ENCODE measurements at regions not wholly inside any gene's neighbourhood (a gene's known extent, or its start where the extent isn't known, plus 50 kb on each side); places are given as distances from the start of the nearest gene placed in this dataset.

- Histone ChIP-seq H3K4me1 (no peaks in the 10 kb centered on the region), H3K27ac (no peak overlapping the region), H3K36me3 (no peaks in the 10 kb centered on the region), H3K4me3 (no peak overlapping the region), H3K27me3 (no peaks in the 10 kb centered on the region), H3K9me3 (no peaks in the 10 kb centered on the region)
- DNase-seq, result no peak
- TF ChIP-seq EP300 (IDR thresholded peaks at IDR 0.05), result no peak
- TF ChIP-seq POLR2AphosphoS5 (IDR thresholded peaks at IDR 0.05), result no peak
- intact Hi-C loops (cut with DNase I), result no loop called here
Measured at GRCh38 chr10:109679478-109679877, 243.8 kb downstream of the XPNPEP1 start.

- TF ChIP-seq EP300 (IDR thresholded peaks at IDR 0.05) (no peak), CTCF (IDR thresholded peaks at IDR 0.05) (no peak)
- H3K9me3 ChIP-seq, result no peaks in the 10 kb centered on the region
- no peaks in the 10 kb centered on the region for H3K27me3 ChIP-seq
- H3K4me3 ChIP-seq, result no peak overlapping the region
- intact Hi-C loops (cut with DNase I), result no loop called here
- whole genome bisulfite sequencing, 2 donors, result 86 to 92% methylated on average over 1 of the region's 1 CpG
- no peak for DNase-seq
- H3K4me1 ChIP-seq, result no peaks in the 10 kb centered on the region
- H3K36me3 ChIP-seq, result no peaks in the 10 kb centered on the region
- H3K27ac ChIP-seq, result no peak overlapping the region
Measured at GRCh38 chr10:109678857-109679256, 244.5 kb downstream of the XPNPEP1 start.

DNA sequence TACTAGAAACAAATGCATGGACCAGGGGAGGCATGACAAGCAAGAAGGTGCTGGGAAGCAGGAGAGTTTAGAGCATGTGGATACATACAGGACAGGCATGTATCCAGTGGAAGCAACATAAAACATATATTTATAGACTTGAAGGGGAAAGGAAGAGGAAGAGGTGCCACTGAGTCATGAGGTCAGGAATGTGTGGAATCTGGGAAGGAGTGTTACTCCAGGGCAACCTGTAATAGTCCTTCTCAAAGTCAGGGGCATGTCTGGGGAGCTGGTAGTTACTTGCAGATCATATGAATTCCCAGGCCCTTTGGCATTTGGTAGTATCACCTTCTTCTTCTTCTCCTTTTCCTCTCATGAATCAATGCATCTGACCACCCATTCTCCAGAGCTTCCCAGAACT is 246.6 kb downstream of the XPNPEP1 start:
- TF ChIP-seq CTCF (IDR thresholded peaks at IDR 0.05), result no peak
- no peak for TF ChIP-seq POLR2A (IDR thresholded peaks at IDR 0.05)
- no peak for TF ChIP-seq POLR2AphosphoS5 (IDR thresholded peaks at IDR 0.05)
- no peak for TF ChIP-seq EP300 (IDR thresholded peaks at IDR 0.05)
- intact Hi-C loops (cut with DNase I), result no loop called here

DNA sequence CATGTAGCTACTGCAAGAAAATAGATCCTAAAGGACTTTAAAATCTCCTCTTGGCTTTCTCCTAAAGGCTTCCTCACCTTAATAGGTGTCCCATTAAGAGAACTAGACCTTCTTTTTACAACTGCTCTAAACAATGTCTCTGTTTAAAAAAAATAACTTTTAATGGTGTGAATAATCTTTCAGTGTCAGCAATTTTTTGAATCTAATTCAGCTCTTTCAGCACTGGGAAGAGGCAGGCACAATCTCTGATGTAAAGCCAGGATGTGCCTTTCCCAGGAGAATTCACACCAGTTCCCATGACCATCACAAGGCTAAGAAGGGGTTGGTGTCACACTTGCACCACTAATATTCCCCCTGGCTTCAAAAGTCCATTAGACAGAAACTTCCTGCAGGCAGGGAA is 254.6 kb downstream of the XPNPEP1 start:
- DNase-seq, result no peak
- Histone ChIP-seq H3K9me3 (no peaks in the 10 kb centered on the region), H3K27ac (no peak overlapping the region), H3K4me3 (no peak overlapping the region), H3K36me3 (no peaks in the 10 kb centered on the region), H3K27me3 (no peaks in the 10 kb centered on the region), H3K4me1 (no peaks in the 10 kb centered on the region)
- no peak for TF ChIP-seq POLR2A (IDR thresholded peaks at IDR 0.05)
- TF ChIP-seq POLR2AphosphoS5 (IDR thresholded peaks at IDR 0.05), result no peak
- no peak for TF ChIP-seq CTCF (IDR thresholded peaks at IDR 0.05)
- TF ChIP-seq EP300 (IDR thresholded peaks at IDR 0.05), result no peak
- intact Hi-C loops (cut with DNase I), result no loop called here

More for the DNA sequence above, 246.6 kb downstream of the XPNPEP1 start:
- Histone ChIP-seq H3K9me3 (no peaks in the 10 kb centered on the region), H3K27me3 (no peaks in the 10 kb centered on the region), H3K4me1 (no peaks in the 10 kb centered on the region), H3K36me3 (no peaks in the 10 kb centered on the region), H3K4me3 (no peak overlapping the region), H3K27ac (no peak overlapping the region)
- DNase-seq, result no peak

- TF ChIP-seq POLR2A (IDR thresholded peaks at IDR 0.05), result no peak
- TF ChIP-seq CTCF (IDR thresholded peaks at IDR 0.05), result no peak
- no peak for TF ChIP-seq EP300 (IDR thresholded peaks at IDR 0.05)
- TF ChIP-seq POLR2AphosphoS5 (IDR thresholded peaks at IDR 0.05), result no peak
- 64 to 73% methylated on average over 5 of the region's 5 CpGs for whole genome bisulfite sequencing, 2 donors
- Histone ChIP-seq H3K27me3 (no peaks in the 10 kb centered on the region), H3K4me1 (no peaks in the 10 kb centered on the region), H3K36me3 (no peaks in the 10 kb centered on the region), H3K27ac (no peak overlapping the region), H3K9me3 (no peaks in the 10 kb centered on the region), H3K4me3 (no peak overlapping the region)
- intact Hi-C loops (cut with DNase I), result no loop called here
- no peak for DNase-seq
Measured at GRCh38 chr10:109668154-109668665, 255.1 kb downstream of the XPNPEP1 start.
